Heart right ventricle (tissue), 16 donors: ENCODE measurements at regions not wholly inside any gene's neighbourhood (a gene's known extent, or its start where the extent isn't known, plus 50 kb on each side); places are given as distances from the start of the nearest gene placed in this dataset.

Experiments used
- ATAC-seq, 8 donors: fragments of 200-7000 bp; cut with Tn5 transposase; one replicate each; pipeline ENCODE4 v1.9.1; 2020; ENCODE audit warnings: mild to moderate bottlenecking in 8 of 8, moderate library complexity in 8 of 8, moderate number of reproducible peaks in 1 of 8
- DNase-seq, 2 donors: peaks; one replicate each; pipeline ENCODE4 v3.0.0-alpha.2; 2020
- H3K27ac ChIP-seq, 10 donors: fragments of 200-600 bp; sonication (generic) in 2 of 10; one replicate each; pipeline versions ENCODE4 v1.5.0 to v1.8.0; 2020 to 2022; ENCODE audit warnings: mild to moderate bottlenecking in 3 of 10
- H3K27me3 ChIP-seq, 7 donors: fragments of 200-600 bp; one replicate each; pipeline ENCODE4 v1.8.0; 2021 to 2022; ENCODE audit warnings: mild to moderate bottlenecking in 2 of 7
- H3K36me3 ChIP-seq, 9 donors: fragments of 200-600 bp; sonication (generic) in 1 of 9; one replicate each; pipeline versions ENCODE4 v1.5.0 to v1.8.0; 2020 to 2022; ENCODE audit warnings: mild to moderate bottlenecking in 2 of 9
- H3K4me1 ChIP-seq, 9 donors: fragments of 200-600 bp; sonication (generic) in 1 of 9; one replicate each; pipeline versions ENCODE4 v1.5.0 to v1.8.0; 2020 to 2022; ENCODE audit warnings: mild to moderate bottlenecking in 4 of 9
- H3K4me3 ChIP-seq, 10 donors: fragments of 200-600 bp; sonication (generic) in 2 of 10; one replicate each; pipeline versions ENCODE4 v1.5.0 to v1.8.0; 2020 to 2022; ENCODE audit warnings: mild to moderate bottlenecking in 7 of 10, moderate library complexity in 2 of 10
- H3K9me3 ChIP-seq, 11 donors: fragments of 200-600 bp in 10 of 11; sonication (generic) in 2 of 11; one replicate each; pipeline versions ENCODE4 v1.5.0 to v1.8.0; 2013 to 2022; ENCODE audit warnings: mild to moderate bottlenecking in 2 of 11, control low read depth in 1 of 11, moderate library complexity in 1 of 11
- WGBS, 2 donors: extraction: QIAGEN DNeasy Blood & Tissue Kit; methylation state at CpG; one replicate each; pipeline ENCODE4 v1.1.7; 2013; ENCODE audit warnings: inconsistent platforms in 1 of 2; 5-methylcytosine and 5-hydroxymethylcytosine counted together
- intact Hi-C, 10 donors: fragments of 100-400 bp; cut with DNase I; formaldehyde crosslinking; loops; one replicate each; pipeline versions ENCODE4 v1.11.1 to v1.14.2; 2022
- TF ChIP-seq, protein P1 (sequence below), 9 donors: fragments of 200-600 bp; sonication (generic) in 2 of 9; IDR thresholded peaks; one replicate each; pipeline versions ENCODE4 v1.5.0 to v1.8.0; 2021 to 2022; ENCODE audit warnings: antibody characterized with exemption in 9 of 9, mild to moderate bottlenecking in 5 of 9, moderate library complexity in 1 of 9
- donor health status: Arrhythmogenic right ventricular cardiomyopathy.
- donor health status: ischemic (EF 13 %, LVEDD 7.1; RV severe dilation, severe dysfunction).
- donor health status: healthy with polysubstance abuse.
- donor health status: DM: no; HTN: yes; CAD: no.
- donor health status: DM: no; HTN: no; CAD: no.
- donor health status: ischemic (EF 25% LVEDD 6.9; RV normal size, moderate dysfunction).
- donor health status: ischemic (EF 25% LVEDD 5.7; RV mildly dilated, moderate dysfunction).
- donor health status: healthy.
- donor health status: DM: yes; HTN: yes; CAD: no.
- donor health status: Ischemic cardiomyopathy.
- donor health status: ischemic (EF 35%, LVEDD 5.7; RV mildly dilated, moderate dysfunction).
- donor health status: nonischemic (EF 11% LVEDD 7.7; RV severe dilation, severe dysfunction).
- donor health status: DM: yes; HTN: yes; CAD: no.
- donor health status: PGD.
- donor health status: ischemic (EF 29% LVEDD 5.4; RV normal size, mild dysfunction).
- donor health status: nonischemic (EF 23%, LVEDD 6.1; RV moderate dilation, normal function).

GRCh38 chr5:127205147-127205546 lies 85.4 kb upstream of the MEGF10 start:
- Histone ChIP-seq H3K36me3 (no peaks in the 10 kb centered on the region), H3K4me1 (no peaks in the 10 kb centered on the region), H3K4me3 (no peak overlapping the region), H3K27ac (no peak overlapping the region), H3K9me3 (peaks cover 0 to 26% (median 0%) of the 10 kb centered on the region in 11 donors), H3K27me3 (no peaks in the 10 kb centered on the region)
- 94 to 96% methylated on average over 3 of the region's 3 CpGs for WGBS, 2 donors
- TF ChIP-seq, protein P1, sequence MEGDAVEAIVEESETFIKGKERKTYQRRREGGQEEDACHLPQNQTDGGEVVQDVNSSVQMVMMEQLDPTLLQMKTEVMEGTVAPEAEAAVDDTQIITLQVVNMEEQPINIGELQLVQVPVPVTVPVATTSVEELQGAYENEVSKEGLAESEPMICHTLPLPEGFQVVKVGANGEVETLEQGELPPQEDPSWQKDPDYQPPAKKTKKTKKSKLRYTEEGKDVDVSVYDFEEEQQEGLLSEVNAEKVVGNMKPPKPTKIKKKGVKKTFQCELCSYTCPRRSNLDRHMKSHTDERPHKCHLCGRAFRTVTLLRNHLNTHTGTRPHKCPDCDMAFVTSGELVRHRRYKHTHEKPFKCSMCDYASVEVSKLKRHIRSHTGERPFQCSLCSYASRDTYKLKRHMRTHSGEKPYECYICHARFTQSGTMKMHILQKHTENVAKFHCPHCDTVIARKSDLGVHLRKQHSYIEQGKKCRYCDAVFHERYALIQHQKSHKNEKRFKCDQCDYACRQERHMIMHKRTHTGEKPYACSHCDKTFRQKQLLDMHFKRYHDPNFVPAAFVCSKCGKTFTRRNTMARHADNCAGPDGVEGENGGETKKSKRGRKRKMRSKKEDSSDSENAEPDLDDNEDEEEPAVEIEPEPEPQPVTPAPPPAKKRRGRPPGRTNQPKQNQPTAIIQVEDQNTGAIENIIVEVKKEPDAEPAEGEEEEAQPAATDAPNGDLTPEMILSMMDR (IDR thresholded peaks at IDR 0.05) = no peak
- no peak for DNase-seq
- ATAC-seq = no peak
- intact Hi-C loops = no loop called here

- WGBS, 2 donors = 59 to 65% methylated on average over 4 of the region's 4 CpGs
- H3K36me3 ChIP-seq = no peaks in the 10 kb centered on the region
- intact Hi-C loops = no loop called here
- DNase-seq = no peak
- H3K9me3 ChIP-seq = peaks cover 0 to 19% (median 0%) of the 10 kb centered on the region in 11 donors
- H3K4me1 ChIP-seq = no peaks in the 10 kb centered on the region
- H3K27me3 ChIP-seq = no peaks in the 10 kb centered on the region
- no peak overlapping the region for H3K4me3 ChIP-seq
- TF ChIP-seq, protein P1 (IDR thresholded peaks at IDR 0.05) = no peak
- H3K27ac ChIP-seq = no peak overlapping the region
- ATAC-seq = no peak
Observed at GRCh38 chr5:127206320-127207113, 84.1 kb upstream of the MEGF10 start.

GRCh38 chr5:127210042-127210441 lies 80.6 kb upstream of the MEGF10 start:
- DNase-seq (no peak), ATAC-seq (no peak)
- Histone ChIP-seq H3K4me1 (no peaks in the 10 kb centered on the region), H3K27ac (no peak overlapping the region), H3K27me3 (peaks cover 0 to 3% (median 0%) of the 10 kb centered on the region in 7 donors), H3K9me3 (peaks cover 0 to 12% (median 0%) of the 10 kb centered on the region in 11 donors), H3K4me3 (no peak overlapping the region), H3K36me3 (no peaks in the 10 kb centered on the region)
- 51 to 57% methylated on average over 2 of the region's 2 CpGs for WGBS, 2 donors
- TF ChIP-seq, protein P1 (IDR thresholded peaks at IDR 0.05) = no peak
- intact Hi-C loops = no loop called here

- H3K4me3 ChIP-seq = no peak overlapping the region
- WGBS, 2 donors = 86 to 91% methylated on average over 2 of the region's 2 CpGs
- ATAC-seq (no peak), DNase-seq (no peak)
- H3K9me3 ChIP-seq = peaks cover 0 to 12% (median 0%) of the 10 kb centered on the region in 11 donors
- H3K4me1 ChIP-seq = no peaks in the 10 kb centered on the region
- no peaks in the 10 kb centered on the region for H3K36me3 ChIP-seq
- peaks cover 0 to 3% (median 0%) of the 10 kb centered on the region in 7 donors for H3K27me3 ChIP-seq
- TF ChIP-seq, protein P1 (IDR thresholded peaks at IDR 0.05) = no peak
- no peak overlapping the region for H3K27ac ChIP-seq
- intact Hi-C loops = no loop called here
Observed at GRCh38 chr5:127213231-127213630, 77.4 kb upstream of the MEGF10 start.
